Ovary (tissue), 7 donors: ENCODE measurements at regions not wholly inside any gene's neighbourhood (a gene's known extent, or its start where the extent isn't known, plus 50 kb on each side); places are given as distances from the start of the nearest gene placed in this dataset.
"Not testable (repeated sequence)": the region's sequence is repeated elsewhere in the genome, so short reads cannot be mapped to it uniquely, and the experiment has no call there.

Experiments used
- DNase-seq, 5 donors: peaks; one replicate each; pipeline ENCODE4 v3.0.0-alpha.2; 2019 to 2020
- H3K27ac ChIP-seq, 2 donors: fragments of 200-600 bp; one replicate each; pipeline versions ENCODE4 v1.5.1 to v1.8.0; 2019 to 2022
- H3K27me3 ChIP-seq: fragments of 200-600 bp; one replicate; pipeline ENCODE4 v1.8.0; 2022
- H3K36me3 ChIP-seq: fragments of 200-600 bp; sonication (generic); one replicate; pipeline ENCODE4 v1.5.1; 2019
- H3K4me1 ChIP-seq: one replicate; pipeline ENCODE4 v1.8.1; 2013; ENCODE audit warnings: mild to moderate bottlenecking, moderate library complexity; ENCODE audit not compliant: insufficient read depth
- H3K4me3 ChIP-seq: fragments of 200-600 bp; sonication (generic); one replicate; pipeline ENCODE4 v1.5.1; 2017
- H3K9me3 ChIP-seq, 2 donors: fragments of 200-600 bp in 1 of 2; sonication (generic) in 1 of 2; one replicate each; pipeline versions ENCODE4 v1.5.1 to v1.8.1; 2013 to 2019; ENCODE audit warnings: mild to moderate bottlenecking in 1 of 2, moderate library complexity in 1 of 2
- EP300 ChIP-seq: sonication (generic); formaldehyde crosslinking; IDR thresholded peaks from one replicate; pipeline ENCODE4 v1.6.1; 2017; ENCODE audit warnings: antibody characterized with exemption
- POLR2A ChIP-seq: fragments of 450-650 bp; IDR thresholded peaks from one replicate; pipeline ENCODE4 v1.6.1; 2017; ENCODE audit warnings: antibody characterized with exemption, mild to moderate bottlenecking, moderate library complexity
- WGBS, 3 donors: extraction: QIAGEN DNeasy Blood & Tissue Kit in 1 of 3; methylation state at CpG; one replicate each; pipeline versions ENCODE4 v1.1.5 to v1.1.7; 2013 to 2017; 5-methylcytosine and 5-hydroxymethylcytosine counted together
- intact Hi-C, 4 donors: fragments of 100-400 bp; cut with DNase I; formaldehyde crosslinking; loops; one replicate each; pipeline versions ENCODE4 v1.11.0 to v1.15.1; 2022 to 2023
- TF ChIP-seq, protein P1 (sequence below), 3 donors: fragments of 450-650 bp in 2 of 3; fragments of 200-600 bp in 1 of 3; IDR thresholded peaks; one replicate each; pipeline versions ENCODE4 v1.5.1 to v1.8.0; 2016 to 2022; ENCODE audit warnings: antibody characterized with exemption in 3 of 3, mild to moderate bottlenecking in 1 of 3
- donor health status: DM: no; HTN: no; CAD: no; lungs with moderate emphysema.
- donor health status: DM: no; HTN: no; CAD: no.
- donor health status: Bipolar disorder and iron deficiency.
- donor health status: DM: no; HTN: no; CAD: no.
- donor health status: DM: yes; HTN: yes; CAD: no.

DNA sequence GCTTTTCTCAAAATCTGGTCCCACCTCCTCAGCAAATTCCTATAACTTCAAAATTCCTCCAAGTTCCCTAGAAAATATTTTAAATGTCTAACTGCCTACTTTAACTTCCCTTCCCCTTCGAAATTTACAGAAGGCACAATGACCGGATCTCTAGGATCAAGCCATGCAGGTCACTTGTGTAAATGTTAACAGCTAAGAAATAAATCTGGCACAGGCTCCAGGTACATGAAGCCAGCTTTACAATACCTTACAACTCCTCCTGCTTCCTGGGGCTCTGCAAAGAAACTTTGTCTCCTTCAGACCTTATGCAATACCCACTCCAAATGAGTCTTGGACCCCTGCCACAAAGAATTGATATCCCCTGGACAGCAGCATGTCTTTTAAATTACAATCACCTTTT, 1164.2 kb downstream of the BRINP3 start:
- 58 to 63% (median 63%) methylated on average over 2 of the region's 2 CpGs for WGBS, 3 donors
- no peak for DNase-seq
- TF ChIP-seq, protein P1, sequence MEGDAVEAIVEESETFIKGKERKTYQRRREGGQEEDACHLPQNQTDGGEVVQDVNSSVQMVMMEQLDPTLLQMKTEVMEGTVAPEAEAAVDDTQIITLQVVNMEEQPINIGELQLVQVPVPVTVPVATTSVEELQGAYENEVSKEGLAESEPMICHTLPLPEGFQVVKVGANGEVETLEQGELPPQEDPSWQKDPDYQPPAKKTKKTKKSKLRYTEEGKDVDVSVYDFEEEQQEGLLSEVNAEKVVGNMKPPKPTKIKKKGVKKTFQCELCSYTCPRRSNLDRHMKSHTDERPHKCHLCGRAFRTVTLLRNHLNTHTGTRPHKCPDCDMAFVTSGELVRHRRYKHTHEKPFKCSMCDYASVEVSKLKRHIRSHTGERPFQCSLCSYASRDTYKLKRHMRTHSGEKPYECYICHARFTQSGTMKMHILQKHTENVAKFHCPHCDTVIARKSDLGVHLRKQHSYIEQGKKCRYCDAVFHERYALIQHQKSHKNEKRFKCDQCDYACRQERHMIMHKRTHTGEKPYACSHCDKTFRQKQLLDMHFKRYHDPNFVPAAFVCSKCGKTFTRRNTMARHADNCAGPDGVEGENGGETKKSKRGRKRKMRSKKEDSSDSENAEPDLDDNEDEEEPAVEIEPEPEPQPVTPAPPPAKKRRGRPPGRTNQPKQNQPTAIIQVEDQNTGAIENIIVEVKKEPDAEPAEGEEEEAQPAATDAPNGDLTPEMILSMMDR (IDR thresholded peaks at IDR 0.05): no peak
- no peak for TF ChIP-seq EP300
- no peak for TF ChIP-seq POLR2A
- no peaks in the 10 kb centered on the region for H3K36me3 ChIP-seq
- intact Hi-C loops: no loop called here
- H3K4me3 ChIP-seq: no peak overlapping the region
- H3K27me3 ChIP-seq: no peaks in the 10 kb centered on the region
- H3K27ac ChIP-seq: no peak overlapping the region
- H3K4me1 ChIP-seq: no peaks in the 10 kb centered on the region
- no peaks in the 10 kb centered on the region for H3K9me3 ChIP-seq

DNA sequence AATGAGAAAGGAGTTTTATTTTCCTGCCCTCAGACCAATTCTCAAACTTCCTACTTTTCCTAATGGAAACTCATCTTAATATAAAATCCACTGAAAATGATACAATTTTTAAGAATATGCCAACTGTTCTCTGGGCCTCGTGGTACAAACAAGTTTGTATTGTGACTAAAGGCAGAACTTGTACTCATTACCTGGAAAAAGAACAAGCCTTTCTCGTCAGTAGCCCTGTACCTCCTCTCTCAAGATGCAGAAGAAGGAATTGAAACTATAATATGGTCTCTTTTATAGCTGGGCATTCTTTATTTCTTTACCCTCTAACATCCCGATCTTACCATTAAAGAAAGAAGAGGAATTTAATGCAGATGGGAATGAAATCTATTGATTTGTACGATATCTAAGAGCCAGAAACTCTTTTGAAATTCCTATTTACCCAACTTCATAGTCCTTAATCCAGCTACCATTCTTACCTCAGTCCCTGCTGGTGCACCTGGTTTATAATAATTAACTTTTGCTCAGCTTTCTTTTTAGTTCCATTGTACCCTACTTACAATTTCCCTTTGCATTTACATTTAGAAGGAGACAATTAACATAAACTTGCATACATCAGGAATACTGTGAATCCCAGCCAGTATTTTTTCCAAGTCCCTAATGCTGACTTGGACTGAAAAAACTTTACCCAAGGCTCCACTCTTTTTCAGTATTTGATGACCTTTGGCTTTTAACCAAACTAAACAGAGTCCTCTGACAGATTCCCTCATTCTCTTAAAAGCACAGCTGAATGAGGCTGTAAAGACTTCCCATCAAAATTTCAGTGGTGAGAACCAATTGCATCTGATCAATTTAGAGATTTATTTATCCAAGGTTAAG, 1162.4 kb downstream of the BRINP3 start:
- H3K36me3 ChIP-seq: no peaks in the 10 kb centered on the region
- TF ChIP-seq, protein P1 (IDR thresholded peaks at IDR 0.05): no peak
- no peak for TF ChIP-seq EP300
- TF ChIP-seq POLR2A: no peak
- WGBS, 3 donors: 75 to 88% (median 87%) methylated on average over 4 of the region's 4 CpGs
- intact Hi-C loops: no loop called here
- H3K27me3 ChIP-seq: no peaks in the 10 kb centered on the region
- no peak overlapping the region for H3K4me3 ChIP-seq
- DNase-seq: no peak
- H3K9me3 ChIP-seq: no peaks in the 10 kb centered on the region
- no peaks in the 10 kb centered on the region for H3K4me1 ChIP-seq
- H3K27ac ChIP-seq: no peak overlapping the region

DNA sequence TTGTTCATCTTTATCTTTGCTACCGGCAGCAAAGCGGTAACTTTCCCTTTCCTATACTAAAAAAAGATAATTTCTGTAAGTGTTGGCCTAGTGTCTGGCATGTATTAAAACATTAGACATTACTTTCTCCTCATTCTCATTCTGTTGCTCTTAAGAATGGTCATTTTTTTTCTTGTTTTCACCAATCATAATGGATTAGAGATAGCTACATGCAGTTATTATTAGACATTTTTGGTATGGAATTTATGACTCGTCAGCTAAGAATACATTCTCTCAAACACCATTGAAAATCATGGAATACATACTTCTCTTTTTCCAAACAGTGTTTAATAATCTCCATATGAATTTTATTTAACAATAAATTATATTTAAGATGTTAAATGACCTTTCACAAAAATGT, 1154.6 kb downstream of the BRINP3 start:
- no peak overlapping the region for H3K4me3 ChIP-seq
- no peak for DNase-seq
- TF ChIP-seq EP300: no peak
- no peak for TF ChIP-seq POLR2A
- TF ChIP-seq, protein P1 (IDR thresholded peaks at IDR 0.05): no peak
- H3K27ac ChIP-seq: no peak overlapping the region
- intact Hi-C loops: no loop called here
- no peaks in the 10 kb centered on the region for H3K27me3 ChIP-seq
- H3K9me3 ChIP-seq: no peaks in the 10 kb centered on the region
- 45 to 66% (median 54%) methylated on average over 3 of the region's 3 CpGs for WGBS, 3 donors
- H3K36me3 ChIP-seq: no peaks in the 10 kb centered on the region
- H3K4me1 ChIP-seq: no peaks in the 10 kb centered on the region

DNA sequence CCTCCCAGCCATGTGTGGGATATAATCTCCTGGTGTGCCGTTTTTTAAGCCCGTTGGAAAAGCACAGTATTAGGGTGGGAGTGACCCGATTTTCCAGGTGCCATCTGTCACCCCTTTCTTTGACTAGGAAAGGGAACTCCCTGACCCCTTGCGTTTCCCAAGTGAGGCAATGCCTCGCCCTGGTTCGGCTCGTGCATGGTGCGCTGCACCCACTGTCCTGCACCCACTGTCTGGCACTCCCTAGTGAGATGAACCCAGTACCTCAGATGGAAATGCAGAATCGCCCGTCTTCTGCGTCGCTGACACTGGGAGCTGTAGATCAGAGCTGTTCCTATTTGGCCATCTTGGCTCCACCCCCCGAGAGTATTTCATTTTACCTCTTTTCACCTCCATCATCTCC, 1146.6 kb downstream of the BRINP3 start:
- intact Hi-C loops: not testable (repeated sequence)

More for the DNA sequence above, 1146.6 kb downstream of the BRINP3 start:
- H3K27me3 ChIP-seq, H3K27ac ChIP-seq, H3K4me3 ChIP-seq, H3K36me3 ChIP-seq, H3K4me1 ChIP-seq, H3K9me3 ChIP-seq, DNase-seq: not testable (repeated sequence)
- WGBS, 3 donors: 78 to 87% (median 81%) methylated on average over 13 of the region's 13 CpGs
